GM19324 (cell line): ENCODE measurements at regions not wholly inside any gene's neighbourhood (a gene's known extent, or its start where the extent isn't known, plus 50 kb on each side); places are given as distances from the start of the nearest gene placed in this dataset.

Experiments used
- ATAC-seq: cut with Tn5 transposase; IDR thresholded peaks from one replicate; pipeline ENCODE4 v1.9.1; 2021; ENCODE audit warnings: mild to moderate bottlenecking, moderate library complexity; ENCODE audit not compliant: unreplicated experiment, low FRiP score

DNA sequence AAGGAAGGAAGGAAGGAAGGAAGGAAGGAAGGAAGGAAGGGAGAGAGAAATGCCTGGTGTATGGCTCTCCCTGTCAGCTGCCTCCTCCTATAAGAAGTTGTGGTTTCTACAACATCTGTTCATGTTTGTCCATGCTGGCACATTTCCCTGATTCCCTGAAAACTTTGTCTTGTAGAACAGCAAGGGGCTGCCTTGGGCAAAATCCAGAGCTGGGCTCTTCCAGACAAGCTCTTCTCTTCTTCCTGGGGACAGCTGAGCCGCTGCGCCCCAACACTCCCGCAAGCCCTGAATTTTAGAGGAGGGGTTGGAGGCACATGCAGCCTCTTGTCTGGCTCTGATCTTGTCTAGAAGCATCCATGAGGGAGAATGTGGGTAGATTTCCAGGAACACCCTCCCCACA is 282.0 kb upstream of the ADARB2 start:
- no peak for ATAC-seq

GRCh38 chr10:2014541-2014940 is 277.2 kb upstream of the ADARB2 start:
- no peak for ATAC-seq

DNA sequence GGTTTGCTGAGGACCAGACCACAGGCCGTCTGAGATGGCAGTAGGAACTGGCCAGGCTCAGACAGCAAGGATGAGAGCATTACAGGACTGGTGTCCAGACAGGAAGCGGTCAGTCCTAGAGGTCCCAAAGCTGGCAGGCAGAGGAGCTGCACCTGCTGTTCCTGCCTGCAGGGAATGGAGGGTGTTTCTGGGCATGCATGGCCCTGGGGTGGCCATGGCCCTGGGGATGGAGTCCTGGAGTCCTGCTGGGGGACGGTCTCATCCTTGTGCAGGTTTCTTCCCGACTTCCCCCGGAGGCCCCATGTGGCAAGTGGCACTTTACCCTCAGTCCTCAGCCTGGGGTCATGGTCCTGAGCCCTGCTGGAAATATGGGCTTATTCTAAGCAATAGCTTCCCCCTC is 274.9 kb upstream of the ADARB2 start:
- no peak for ATAC-seq

GRCh38 chr10:2011106-2011716 is 273.9 kb upstream of the ADARB2 start:
- no peak for ATAC-seq

- no peak for ATAC-seq
Observed at GRCh38 chr10:2005546-2005945, 268.2 kb upstream of the ADARB2 start.

DNA sequence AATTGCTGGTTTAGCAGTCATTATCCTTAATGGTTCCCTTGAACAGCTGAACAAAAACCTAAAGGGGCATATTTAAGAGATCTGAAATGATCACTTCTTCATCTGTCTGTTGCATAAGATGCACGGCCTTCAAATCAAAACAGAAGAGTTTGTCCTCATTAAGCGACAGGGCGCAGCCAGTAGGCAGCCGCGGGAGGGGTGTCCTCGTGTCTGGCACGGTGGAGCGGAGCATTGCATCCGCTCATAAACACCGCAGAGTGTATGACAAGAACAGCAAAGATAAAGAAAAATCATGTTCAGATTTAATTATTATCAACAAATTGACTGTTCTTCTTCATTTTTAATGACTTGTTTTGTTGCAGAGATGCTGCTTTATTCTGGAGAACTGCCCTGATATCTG is 255.6 kb upstream of the ADARB2 start:
- no peak for ATAC-seq

- ATAC-seq: no peak
Observed at GRCh38 chr10:1989090-1989489, 251.8 kb upstream of the ADARB2 start.

GRCh38 chr10:1981976-1982375 is 244.7 kb upstream of the ADARB2 start:
- no peak for ATAC-seq

DNA sequence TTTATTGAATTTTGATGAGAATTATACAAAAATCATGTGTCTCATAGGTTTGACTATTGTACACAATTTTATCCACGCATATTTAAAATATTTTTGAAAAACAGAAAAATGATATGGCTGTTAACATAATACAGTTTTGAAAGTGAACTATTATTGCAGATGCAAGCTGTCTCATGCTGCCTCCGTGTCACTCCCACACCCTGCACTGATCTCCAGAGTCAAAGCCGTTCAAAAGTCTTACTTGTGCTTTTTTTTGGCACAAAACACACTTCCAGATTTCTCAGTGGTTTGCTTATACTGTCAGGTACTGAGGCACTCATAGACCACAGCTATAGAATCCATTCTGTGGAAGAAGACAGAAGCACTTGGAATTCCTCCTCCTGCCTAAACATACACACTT is 243.1 kb upstream of the ADARB2 start:
- no peak for ATAC-seq

DNA sequence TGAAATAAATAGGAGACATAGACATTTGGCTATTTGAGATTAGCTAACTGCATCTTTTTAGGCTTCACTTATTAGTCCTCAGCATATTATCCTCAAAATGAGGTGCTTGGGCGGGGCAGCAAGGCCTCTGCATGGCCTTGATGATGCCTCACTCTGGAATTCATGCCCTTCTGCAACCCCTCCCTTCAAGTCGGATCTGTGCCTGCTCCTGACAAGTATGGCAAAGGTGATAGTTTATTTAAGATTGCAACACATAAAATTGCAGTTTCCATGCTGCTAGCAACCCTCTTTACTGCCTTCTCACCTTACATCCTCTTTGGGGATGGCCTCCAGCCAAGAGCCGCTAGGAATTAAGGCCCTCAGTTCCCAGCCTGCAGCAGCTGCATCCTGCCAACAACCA is 241.3 kb upstream of the ADARB2 start:
- no peak for ATAC-seq

GRCh38 chr10:1977461-1977860 is 240.1 kb upstream of the ADARB2 start:
- ATAC-seq: no peak

DNA sequence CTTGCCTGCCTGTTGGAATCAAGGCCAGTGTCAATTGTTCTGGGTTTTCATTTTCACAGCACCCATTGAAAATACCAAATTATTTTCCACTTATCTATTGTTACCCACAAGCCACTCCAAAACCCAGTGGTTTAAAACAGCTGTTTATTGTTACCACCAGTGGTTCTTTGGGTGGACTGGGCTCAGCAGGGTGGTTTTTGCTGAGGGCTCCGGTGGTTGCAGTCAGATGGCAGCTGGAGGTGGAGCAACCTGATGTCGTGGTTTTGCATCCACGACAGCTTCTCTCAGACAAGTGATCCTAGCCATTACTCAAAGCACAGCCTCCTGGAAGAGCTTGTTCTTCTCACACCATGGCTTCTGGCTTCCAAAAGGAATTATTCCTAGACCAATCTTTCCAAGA is 235.1 kb upstream of the ADARB2 start:
- ATAC-seq: no peak

DNA sequence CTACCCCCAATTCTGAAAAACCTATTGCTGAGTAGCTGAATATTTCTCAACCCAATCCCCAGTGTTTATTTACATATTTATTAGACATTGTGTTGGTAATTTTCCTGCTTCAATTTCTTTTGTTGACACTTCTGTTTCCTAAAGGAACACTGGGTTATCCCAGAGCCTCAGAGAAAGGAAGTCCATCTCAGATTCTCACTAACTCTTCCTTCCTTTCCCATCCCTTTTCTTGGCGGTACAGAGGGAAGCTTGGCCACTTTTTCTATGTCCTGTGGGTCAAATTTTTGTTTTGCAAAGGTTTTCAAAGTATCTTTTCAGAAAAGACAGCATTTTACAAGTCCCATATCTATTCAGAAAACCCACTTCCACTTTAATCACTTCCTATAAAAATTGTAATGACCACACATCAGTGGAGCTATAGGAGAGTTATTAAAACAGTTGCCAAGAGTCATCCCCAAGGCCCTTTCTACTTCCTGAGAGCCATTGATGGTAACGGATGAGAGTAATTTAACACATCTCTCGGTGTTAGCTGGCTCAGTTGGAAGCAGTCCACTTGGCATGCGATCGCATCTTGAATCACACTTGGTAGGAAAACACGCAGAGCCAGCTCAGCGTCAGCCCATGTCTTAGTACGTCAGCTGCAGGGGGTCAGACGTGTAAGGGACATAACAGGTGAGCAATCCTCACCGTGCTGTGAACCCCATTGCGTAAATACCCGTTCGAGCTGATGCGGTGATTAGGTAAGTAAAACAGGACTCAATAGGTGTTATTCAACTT is 231.1 kb upstream of the ADARB2 start:
- no peak for ATAC-seq

- ATAC-seq: no peak
Observed at GRCh38 chr10:1966712-1967376, 229.5 kb upstream of the ADARB2 start.

- no peak for ATAC-seq
Observed at GRCh38 chr10:1964476-1964875, 227.2 kb upstream of the ADARB2 start.

- no peak for ATAC-seq
Observed at GRCh38 chr10:1963341-1963740, 226.0 kb upstream of the ADARB2 start.

- ATAC-seq: no peak
Observed at GRCh38 chr10:1961989-1962388, 224.7 kb upstream of the ADARB2 start.

- no peak for ATAC-seq
Observed at GRCh38 chr10:1960982-1961381, 223.7 kb upstream of the ADARB2 start.

GRCh38 chr10:1957057-1957456 is 219.7 kb upstream of the ADARB2 start:
- no peak for ATAC-seq

DNA sequence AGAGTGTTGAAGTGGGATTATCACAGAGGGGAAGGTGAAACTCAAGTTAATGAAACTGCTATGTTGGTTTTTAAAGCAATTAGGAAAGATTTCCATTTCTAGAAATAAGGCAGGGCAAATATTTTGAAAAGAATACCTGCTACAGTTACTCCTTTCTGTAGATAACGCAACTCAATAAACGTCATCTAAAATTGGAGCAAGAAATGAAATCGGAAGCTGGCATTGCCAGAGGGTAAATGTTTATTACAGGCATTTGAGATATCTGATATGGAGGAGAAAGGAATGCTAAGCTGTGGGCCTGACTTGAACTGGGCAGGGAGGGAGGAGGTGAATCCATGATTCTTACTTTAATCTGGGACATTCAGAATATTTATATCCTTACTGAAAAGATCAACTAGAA is 217.0 kb upstream of the ADARB2 start:
- no peak for ATAC-seq

GRCh38 chr10:1952126-1953095 is 215.1 kb upstream of the ADARB2 start:
- no peak for ATAC-seq
